ENCODE measurements at regions not wholly inside any gene's neighbourhood (a gene's known extent, or its start where the extent isn't known, plus 50 kb on each side); places are given as distances from the start of the nearest gene placed in this dataset.

GRCh38 chr3:174425422-174425821 is 433.7 kb upstream of the NAALADL2 start:
- TF ChIP-seq ARNTL (CRISPR knock-in tag; IDR thresholded peaks at IDR 0.05; ENCODE audit: borderline replicate concordance, low read depth) = no peak
- TF ChIP-seq GLIS3 (CRISPR knock-in tag; IDR thresholded peaks at IDR 0.05) = no peak
- TF ChIP-seq PATZ1 (CRISPR knock-in tag; IDR thresholded peaks at IDR 0.05; ENCODE audit: borderline replicate concordance) = no peak
- no peak for TF ChIP-seq TOX (CRISPR knock-in tag; IDR thresholded peaks at IDR 0.05; ENCODE audit: borderline replicate concordance)
- TF ChIP-seq TCF4 (CRISPR knock-in tag; IDR thresholded peaks at IDR 0.05; ENCODE audit: borderline replicate concordance) = no peak
- no peak for TF ChIP-seq ZNF8 (CRISPR knock-in tag; IDR thresholded peaks at IDR 0.05)
- no peak for TF ChIP-seq ZFP3 (CRISPR knock-in tag; IDR thresholded peaks at IDR 0.05)
- no peak for TF ChIP-seq ZNF70 (CRISPR knock-in tag; IDR thresholded peaks at IDR 0.05)
- TF ChIP-seq SNAI2 (CRISPR knock-in tag; IDR thresholded peaks at IDR 0.05) = no peak
- no peak for TF ChIP-seq CREB5 (CRISPR knock-in tag; IDR thresholded peaks at IDR 0.05; ENCODE audit: low read depth)
- no peak for TF ChIP-seq CSDC2 (CRISPR knock-in tag; IDR thresholded peaks at IDR 0.05)
- TF ChIP-seq ISL1 (CRISPR knock-in tag; IDR thresholded peaks at IDR 0.05) = no peak
- no peak for TF ChIP-seq PPARA (CRISPR knock-in tag; IDR thresholded peaks at IDR 0.05; ENCODE audit: borderline replicate concordance)
- TF ChIP-seq ZNF565 (CRISPR knock-in tag; conservative IDR thresholded peaks at IDR 0.05; ENCODE audit: low read depth) = no peak
- no peak for TF ChIP-seq OSR1 (CRISPR knock-in tag; IDR thresholded peaks at IDR 0.05)
- TF ChIP-seq RARB (CRISPR knock-in tag; IDR thresholded peaks at IDR 0.05) = no peak
- ATAC-seq = no peak

DNA sequence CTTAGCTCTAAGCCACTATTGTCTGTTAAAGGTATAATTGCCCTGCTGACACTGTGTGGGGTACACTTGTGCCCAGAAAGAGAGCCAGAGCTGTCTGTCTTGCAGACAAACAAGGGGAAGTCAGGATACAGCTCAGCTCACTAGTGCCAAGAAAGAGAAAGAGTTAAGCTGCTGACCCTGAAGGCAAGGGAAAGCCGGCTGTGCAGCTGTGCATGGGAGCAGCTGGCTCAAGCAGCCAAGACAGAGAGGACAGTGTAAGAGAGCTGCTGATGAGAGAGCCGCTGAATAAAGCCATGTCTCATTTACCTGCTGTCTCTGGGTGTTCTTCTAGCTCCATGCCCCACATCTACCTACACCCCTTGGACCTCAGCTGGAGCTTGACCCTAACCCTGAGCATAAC is 428.1 kb upstream of the NAALADL2 start:
- no peak for ATAC-seq
- TF ChIP-seq CSRNP3 (CRISPR knock-in tag; IDR thresholded peaks at IDR 0.05) (no peak), ZC3H10 (CRISPR knock-in tag; IDR thresholded peaks at IDR 0.05) (no peak), CSDC2 (CRISPR knock-in tag; IDR thresholded peaks at IDR 0.05) (no peak), PPARA (CRISPR knock-in tag; IDR thresholded peaks at IDR 0.05; ENCODE audit: borderline replicate concordance) (no peak), RARB (CRISPR knock-in tag; IDR thresholded peaks at IDR 0.05) (no peak), ZNF70 (CRISPR knock-in tag; IDR thresholded peaks at IDR 0.05) (no peak), TOX (CRISPR knock-in tag; IDR thresholded peaks at IDR 0.05; ENCODE audit: borderline replicate concordance) (no peak), TCF4 (CRISPR knock-in tag; IDR thresholded peaks at IDR 0.05; ENCODE audit: borderline replicate concordance) (no peak), GLIS3 (CRISPR knock-in tag; IDR thresholded peaks at IDR 0.05) (no peak), TSHZ2 (CRISPR knock-in tag; IDR thresholded peaks at IDR 0.05) (no peak)

DNA sequence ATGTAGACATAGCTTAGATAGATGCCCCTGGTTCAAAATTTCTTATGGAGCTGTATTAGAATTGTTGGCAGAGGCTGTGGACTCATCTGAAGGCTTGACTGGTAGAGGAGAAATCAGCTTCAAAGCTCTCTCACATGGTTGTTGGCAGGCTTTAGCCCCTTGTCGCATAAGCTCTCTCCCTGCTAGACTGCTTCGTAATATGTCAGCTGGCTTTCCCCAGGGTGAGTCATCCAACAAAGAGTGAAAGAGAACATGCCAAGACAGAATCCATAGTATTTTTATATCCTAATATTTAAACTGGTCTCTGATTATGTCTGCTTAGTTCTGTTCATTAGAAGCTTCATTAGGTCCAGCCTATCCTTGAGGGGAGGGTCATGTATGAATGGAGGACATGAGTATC is 427.4 kb upstream of the NAALADL2 start:
- TF ChIP-seq TOX (CRISPR knock-in tag; IDR thresholded peaks at IDR 0.05; ENCODE audit: borderline replicate concordance) = no peak
- no peak for TF ChIP-seq POU6F1 (CRISPR knock-in tag; IDR thresholded peaks at IDR 0.05; ENCODE audit: borderline replicate concordance, low read depth)
- no peak for TF ChIP-seq BACH2 (CRISPR knock-in tag; IDR thresholded peaks at IDR 0.05; ENCODE audit: borderline replicate concordance)
- no peak for TF ChIP-seq CREB5 (CRISPR knock-in tag; IDR thresholded peaks at IDR 0.05; ENCODE audit: low read depth)
- no peak for TF ChIP-seq CSDC2 (CRISPR knock-in tag; IDR thresholded peaks at IDR 0.05)
- TF ChIP-seq SNAI2 (CRISPR knock-in tag; IDR thresholded peaks at IDR 0.05) = no peak

More for the DNA sequence above, 427.4 kb upstream of the NAALADL2 start:
- no peak for ATAC-seq
